NCI-H748 (cell line): ENCODE measurements at regions not wholly inside any gene's neighbourhood (a gene's known extent, or its start where the extent isn't known, plus 50 kb on each side); places are given as distances from the start of the nearest gene placed in this dataset.
A peak's percentile ranks its signal among the peaks of the same experiment; 100 is the strongest.

ENCODE experiments used
- DNase-seq: peaks from one replicate; lab custom pipeline; 2025; ENCODE audit not compliant: unreplicated experiment; lab: John Stamatoyannopoulos, UW

- peak; percentile 61 for DNase-seq
Observed at GRCh38 chr20:37598575-37599342, 71.1 kb upstream of the BLCAP start.

- DNase-seq, result peak; percentile 93
Observed at GRCh38 chr20:37598100-37598543, 70.4 kb upstream of the BLCAP start.

GRCh38 chr20:37596890-37597536 is 69.3 kb upstream of the BLCAP start:
- DNase-seq, result peak; percentile 76

GRCh38 chr20:37596168-37596567 is 68.5 kb upstream of the BLCAP start:
- no peak for DNase-seq

DNA sequence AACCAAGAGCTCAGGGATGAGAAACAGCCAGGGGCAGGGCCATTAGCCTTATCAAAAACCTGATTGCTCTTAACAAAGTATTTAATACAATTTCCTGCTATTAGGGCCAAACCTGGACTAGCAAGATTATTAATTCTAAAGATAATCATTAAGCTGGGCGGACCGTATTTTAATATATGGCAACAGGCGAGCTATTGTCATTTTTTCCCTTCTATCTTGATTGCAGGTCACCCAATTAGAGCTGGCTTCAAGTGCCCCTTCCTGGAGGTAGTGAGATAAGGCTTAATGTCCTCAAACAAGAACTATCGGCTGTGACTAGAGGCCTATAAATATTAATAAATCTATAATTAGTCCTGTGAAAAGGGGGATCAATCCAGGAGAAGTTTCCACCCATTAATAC is 66.0 kb upstream of the BLCAP start:
- DNase-seq, result no peak

GRCh38 chr20:37590938-37591490 is 63.3 kb upstream of the BLCAP start:
- DNase-seq, result no peak

GRCh38 chr20:37586078-37586477 is 58.4 kb upstream of the BLCAP start:
- DNase-seq, result no peak

DNA sequence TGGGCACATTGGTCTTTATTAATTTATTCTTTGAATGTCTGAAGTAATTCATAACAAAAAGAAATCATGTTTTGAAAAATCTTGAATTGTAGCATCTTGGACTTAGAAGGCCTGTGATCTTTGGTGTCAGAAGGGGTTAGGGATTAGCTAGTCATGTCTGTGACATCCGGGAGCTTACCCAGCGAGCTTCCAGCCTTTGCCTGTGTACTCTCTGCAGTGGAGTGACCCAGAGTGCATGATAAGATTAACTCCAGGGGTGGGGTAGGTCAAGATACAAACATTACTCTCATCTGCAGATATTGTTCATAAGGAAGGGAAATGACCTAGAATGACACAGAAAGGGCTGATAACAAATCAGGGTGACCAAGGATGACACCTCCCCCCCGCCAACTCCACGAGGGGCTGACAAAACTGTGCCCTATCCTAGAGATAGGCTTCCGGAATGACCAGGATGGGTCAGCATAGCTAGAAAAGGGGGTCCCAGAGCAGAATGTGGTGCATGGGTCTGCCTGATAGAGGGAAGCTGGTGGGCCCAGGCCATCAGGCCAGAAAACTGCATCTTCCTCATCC is 56.6 kb upstream of the BLCAP start:
- no peak for DNase-seq

- no peak for DNase-seq
Observed at GRCh38 chr20:37581246-37581645, 53.6 kb upstream of the BLCAP start.

DNA sequence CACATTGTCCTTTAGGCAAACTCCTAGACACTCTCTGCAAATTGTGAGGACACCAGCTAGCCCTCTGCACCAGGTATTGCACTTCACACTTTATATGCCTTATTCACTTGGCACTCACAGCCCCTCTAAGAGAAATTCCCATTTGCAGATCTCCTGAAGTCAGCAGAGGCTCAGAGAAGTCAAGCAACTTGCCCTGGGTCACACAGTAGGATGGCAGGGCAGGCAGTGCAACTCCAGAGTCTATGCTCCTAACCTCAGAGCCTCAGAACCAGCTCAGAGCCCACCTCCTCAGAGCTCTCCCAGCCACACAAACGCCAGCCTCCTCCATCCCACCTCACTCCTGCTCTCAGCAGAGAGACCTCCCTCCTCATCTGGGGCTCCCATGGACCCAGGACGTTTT is 52.4 kb upstream of the BLCAP start:
- no peak for DNase-seq

DNA sequence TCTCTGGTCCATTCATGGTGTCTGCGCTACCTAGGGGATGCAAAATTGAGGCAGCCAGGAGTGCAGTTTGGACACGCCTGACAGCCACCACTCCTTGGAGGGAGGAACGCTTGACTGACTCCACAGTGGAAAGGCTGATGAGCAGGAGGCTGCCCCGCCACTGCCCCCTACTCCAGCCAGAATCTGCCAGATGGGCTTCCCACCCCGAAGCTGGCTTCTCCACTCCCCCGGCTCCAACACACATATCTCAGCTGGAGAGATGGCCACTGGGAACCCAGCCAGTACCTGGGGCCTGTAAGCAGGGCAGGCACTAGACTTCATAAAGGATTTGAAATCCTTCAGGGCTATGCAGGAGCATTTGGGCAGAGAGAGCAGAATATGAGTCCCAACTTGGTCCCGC is 51.4 kb upstream of the BLCAP start:
- DNase-seq, result no peak

DNA sequence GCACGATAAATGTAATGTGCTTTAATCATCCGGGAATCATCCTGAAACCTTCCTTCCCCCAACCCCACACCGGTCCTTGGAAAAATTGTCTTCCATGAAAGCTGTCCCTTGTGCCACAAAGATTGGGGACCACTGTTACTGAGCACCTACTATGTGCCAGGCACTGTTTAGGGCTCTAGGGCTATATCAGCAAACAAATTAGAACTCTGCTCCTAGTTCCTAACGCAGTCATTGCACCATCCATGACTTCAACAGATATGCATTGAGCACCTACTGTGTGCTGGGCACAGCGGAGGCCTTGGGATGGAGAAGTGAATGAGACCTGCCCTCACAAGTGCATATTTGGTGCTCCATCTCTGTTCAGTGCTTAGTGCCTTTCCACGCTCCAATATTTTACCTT is 50.3 kb upstream of the BLCAP start:
- DNase-seq, result no peak
